ENCODE measurements at regions not wholly inside any gene's neighbourhood (a gene's known extent, or its start where the extent isn't known, plus 50 kb on each side); places are given as distances from the start of the nearest gene placed in this dataset.

- H3K4me1 ChIP-seq = peaks cover 0 to 22% of the 10 kb centered on the region in 2 donors
Measured at GRCh38 chr1:96536581-96536980, 185.0 kb upstream of the PTBP2 start.

DNA sequence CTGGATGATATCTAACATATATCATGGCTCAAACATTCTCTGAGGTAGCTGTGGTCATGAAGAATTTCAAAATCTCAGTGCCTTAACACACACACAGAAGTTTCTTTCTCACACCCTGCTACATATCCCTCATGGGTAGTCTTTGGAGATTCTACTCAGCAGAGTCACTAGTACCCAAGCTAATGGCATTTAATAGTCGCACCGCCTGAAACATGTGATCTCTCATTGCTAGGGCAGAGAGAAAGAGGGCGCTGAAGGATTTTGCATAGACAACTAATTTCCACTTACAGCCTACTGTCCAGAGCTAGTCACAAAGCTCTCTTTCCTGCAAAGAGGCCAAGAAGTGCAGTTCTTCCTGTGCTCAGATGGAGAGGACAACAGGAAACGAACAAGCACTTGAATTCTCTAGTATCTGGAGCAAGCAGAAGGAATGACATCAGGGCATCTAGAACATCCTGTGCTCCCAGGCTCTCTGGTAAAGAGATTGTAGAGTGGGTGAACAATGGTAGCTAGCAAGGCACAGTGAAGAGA lies 183.4 kb upstream of the PTBP2 start:
- Histone ChIP-seq H3K27ac (peak overlapping the region; percentile 59 to 76), H3K27me3 (no peaks in the 10 kb centered on the region), H3K9me3 (no peaks in the 10 kb centered on the region), H3K4me1 (peaks cover 0 to 22% of the 10 kb centered on the region in 2 donors), H3K4me3 (peak overlapping the region in 1 of 2 donors; percentile 8), H3K36me3 (no peaks in the 10 kb centered on the region)
- DNase-seq (ENCODE audit: low spot score in 2 of 2) = peak in 1 of 2 donors; percentile 65
- intact Hi-C loops (cut with DNase I) = loop anchor here (5.0 to 10.0 kb wide), 3 partner anchors 123 to 376 kb away; partner anchors contain the start of gene PTBP2
- no peak for TF ChIP-seq CTCF (IDR thresholded peaks at IDR 0.05)

More at GRCh38 chr1:96536581-96536980, 185.0 kb upstream of the PTBP2 start:
- Histone ChIP-seq H3K9me3 (no peaks in the 10 kb centered on the region), H3K27me3 (no peaks in the 10 kb centered on the region), H3K36me3 (no peaks in the 10 kb centered on the region), H3K4me3 (no peak overlapping the region), H3K27ac (no peak overlapping the region)
- no peak for DNase-seq (ENCODE audit: low spot score in 2 of 2)
- TF ChIP-seq CTCF (IDR thresholded peaks at IDR 0.05) = no peak
- intact Hi-C loops (cut with DNase I) = loop anchor here (5.0 to 10.0 kb wide), 3 partner anchors 122 to 374 kb away; partner anchors contain the start of gene PTBP2

DNA sequence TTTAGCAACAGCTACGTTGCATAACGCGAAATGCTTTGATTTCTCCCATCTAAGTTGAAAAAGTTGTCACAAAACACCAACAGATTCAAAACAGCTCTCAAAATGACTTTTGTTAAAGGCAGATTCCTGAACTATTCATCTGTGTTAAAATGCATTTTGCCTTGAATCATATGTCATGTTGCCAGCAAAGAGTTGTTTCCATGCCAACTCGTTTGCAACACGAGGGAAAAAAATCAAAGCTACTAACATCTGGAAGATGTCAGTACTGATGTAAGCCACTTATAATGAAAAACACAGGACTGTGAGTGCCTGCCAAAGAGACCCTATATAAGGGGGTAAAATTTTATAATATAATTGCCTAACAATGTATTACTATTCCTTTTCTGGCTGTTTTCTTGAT lies 182.7 kb upstream of the PTBP2 start:
- intact Hi-C loops (cut with DNase I) = loop anchor here (5.0 to 10.0 kb wide), 3 partner anchors 124 to 377 kb away; partner anchors contain the start of gene PTBP2
- TF ChIP-seq CTCF (IDR thresholded peaks at IDR 0.05) = no peak
- H3K9me3 ChIP-seq = no peaks in the 10 kb centered on the region
- H3K4me1 ChIP-seq = peaks cover 0 to 22% of the 10 kb centered on the region in 2 donors
- H3K4me3 ChIP-seq = peak overlapping the region in 1 of 2 donors; percentile 8
- H3K27me3 ChIP-seq = no peaks in the 10 kb centered on the region
- H3K36me3 ChIP-seq = no peaks in the 10 kb centered on the region
- DNase-seq (ENCODE audit: low spot score in 2 of 2) = peak in 1 of 2 donors; percentile 76
- peak overlapping the region; percentile 59 to 76 for H3K27ac ChIP-seq

- no peak overlapping the region for H3K4me3 ChIP-seq
- no peaks in the 10 kb centered on the region for H3K9me3 ChIP-seq
- H3K27me3 ChIP-seq = no peaks in the 10 kb centered on the region
- H3K36me3 ChIP-seq = no peaks in the 10 kb centered on the region
- intact Hi-C loops (cut with DNase I) = no loop called here
- H3K4me1 ChIP-seq = peaks cover 0 to 22% of the 10 kb centered on the region in 2 donors
- no peak overlapping the region for H3K27ac ChIP-seq
- no peak for TF ChIP-seq CTCF (IDR thresholded peaks at IDR 0.05)
- no peak for DNase-seq (ENCODE audit: low spot score in 2 of 2)
Measured at GRCh38 chr1:96541491-96541890, 180.1 kb upstream of the PTBP2 start.

DNA sequence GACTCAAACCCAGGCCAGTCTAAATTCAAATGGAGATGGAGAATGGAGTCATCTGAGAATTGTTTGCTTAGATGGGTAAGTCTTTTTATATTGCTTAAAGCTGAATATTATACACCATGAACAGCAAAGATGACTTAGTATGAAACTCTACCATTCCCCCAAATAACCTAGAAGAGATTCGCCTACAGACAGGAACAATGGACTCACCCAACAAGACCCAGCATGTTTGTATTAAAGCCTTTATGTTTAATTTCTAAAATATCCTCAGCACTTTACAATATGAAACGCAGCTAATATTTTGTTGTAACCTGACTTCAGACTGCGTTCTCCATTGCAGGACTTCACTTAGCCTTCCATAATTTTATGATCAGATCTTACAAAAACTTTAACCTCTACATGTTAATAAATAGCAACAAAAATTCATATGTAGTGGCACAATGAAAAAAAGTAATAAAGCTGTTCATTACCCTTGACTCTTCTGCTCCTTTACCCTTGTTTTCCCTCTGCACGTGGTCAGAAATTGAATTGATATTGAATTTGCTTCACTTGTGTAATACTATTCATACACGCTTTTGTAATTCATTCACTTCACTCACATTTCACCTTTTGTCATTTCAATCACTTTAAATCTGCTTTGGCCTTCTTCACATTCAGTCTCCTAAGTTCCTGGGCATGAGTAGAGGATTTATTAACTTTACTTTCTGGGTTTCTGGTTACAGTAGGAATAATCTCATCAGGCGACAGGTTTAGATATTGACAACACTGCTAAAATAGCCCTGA lies 177.3 kb upstream of the PTBP2 start:
- Histone ChIP-seq H3K4me1 (peaks cover 0 to 4% of the 10 kb centered on the region in 2 donors), H3K27ac (no peak overlapping the region), H3K27me3 (no peaks in the 10 kb centered on the region), H3K4me3 (no peak overlapping the region), H3K36me3 (no peaks in the 10 kb centered on the region), H3K9me3 (no peaks in the 10 kb centered on the region)
- TF ChIP-seq CTCF (IDR thresholded peaks at IDR 0.05) = no peak
- intact Hi-C loops (cut with DNase I) = no loop called here
- DNase-seq (ENCODE audit: low spot score in 2 of 2) = no peak
